HCT116 (cell line): ENCODE measurements at regions not wholly inside any gene's neighbourhood (a gene's known extent, or its start where the extent isn't known, plus 50 kb on each side); places are given as distances from the start of the nearest gene placed in this dataset.

ENCODE experiments used
- ATAC-seq: fragments of 200-7000 bp; cut with Tn5 transposase; 2 replicates; pipeline ENCODE4 v1.9.1; 2020; ENCODE audit warnings: mild to moderate bottlenecking, moderate library complexity
- BruUV-seq: library from RNA; stranded (reverse); fragments of 400-500 nt; replicated peaks from 2 replicates; lab custom pipeline; 2021; lab: Mats Ljungman, UMichigan
- CTCF ChIA-PET: fragments of 300-600 bp; sonication (Branson Sonifier 250); formaldehyde crosslinking; loops from one replicate; lab custom pipeline; 2021; ENCODE audit warnings: antibody characterized with exemption; lab: Charles Lee
- POLR2A ChIA-PET: fragments of 300-600, 350-600 bp; sonication (Branson Sonifier 250); formaldehyde crosslinking; loops from one replicate; lab custom pipeline; 2021; ENCODE audit warnings: antibody characterized with exemption; lab: Charles Lee
- RAD21 ChIA-PET, 2 experiments: fragments of 300-600 bp; sonication (Branson Sonifier 250); formaldehyde crosslinking; loops; one replicate each; lab custom pipeline; 2023; ENCODE audit warnings: low total read pairs in 2 of 2; ENCODE audit not compliant: uncharacterized antibody in 2 of 2, unreplicated experiment in 2 of 2, low non-redundant PET in 1 of 2; lab: Charles Lee
- DNase-seq: peaks from one replicate; pipeline ENCODE4 v3.0.0-alpha.2; 2010; ENCODE audit warnings: low read depth, low spot score
- H2AFZ ChIP-seq: fragments of 200-600 bp; shearing (Covaris generic), sonication (generic); 2 replicates; pipeline ENCODE4 v1.6.1; 2017; ENCODE audit warnings: low read depth, mixed run types, mixed read lengths, antibody characterized with exemption, low read length; ENCODE audit not compliant: poor library complexity, severe bottlenecking
- H3K27ac ChIP-seq: 2 replicates; pipeline ENCODE4 v1.5.1; 2012; ENCODE audit warnings: low read depth, low read length
- H3K27me3 ChIP-seq: fragments of 200-600 bp; sonication (generic); 2 replicates; pipeline ENCODE4 v1.6.1; 2016; ENCODE audit warnings: mixed run types, low read length, mixed read lengths; ENCODE audit not compliant: insufficient read depth
- H3K36me3 ChIP-seq, 2 experiments: fragments of 200-500 bp in 1 of 2; fragments of 200-600 bp in 1 of 2; sonication (Bioruptor generic) in 1 of 2; sonication (generic) in 1 of 2; 2 replicates each; pipeline versions ENCODE4 v1.5.1 to v1.6.1; 2014 to 2016; ENCODE audit warnings: low read length in 2 of 2, inconsistent platforms in 1 of 2, mixed read lengths in 1 of 2, mixed run types in 1 of 2; ENCODE audit not compliant: insufficient read depth in 2 of 2, control insufficient read depth in 1 of 2
- H3K4me1 ChIP-seq, 2 experiments: fragments of 200-600 bp in 1 of 2; sonication (generic) in 1 of 2; 2 replicates each; pipeline versions ENCODE4 v1.5.1 to v1.6.1; 2012 to 2017; ENCODE audit warnings: low read length in 2 of 2, inconsistent platforms in 1 of 2, mild to moderate bottlenecking in 1 of 2, mixed read lengths in 1 of 2, mixed run types in 1 of 2, moderate library complexity in 1 of 2; ENCODE audit not compliant: insufficient read depth in 2 of 2, control insufficient read depth in 1 of 2
- H3K4me2 ChIP-seq: fragments of 200-600 bp; sonication (generic); 2 replicates; pipeline ENCODE4 v1.6.1; 2017; ENCODE audit warnings: mixed run types, low read length, mixed read lengths
- H3K4me3 ChIP-seq, 2 experiments: fragments of 200-600 bp in 1 of 2; sonication (generic) in 1 of 2; replicated peaks in 1 of 2; 2 replicates each; pipeline ENCODE4 v1.5.1; 2011 to 2016; ENCODE audit warnings: low read length in 2 of 2, control low read depth in 1 of 2, low read depth in 1 of 2, mild to moderate bottlenecking in 1 of 2, mixed read lengths in 1 of 2, mixed run types in 1 of 2
- H3K79me2 ChIP-seq: fragments of 200-600 bp; sonication (generic); 2 replicates; pipeline ENCODE4 v1.6.1; 2017; ENCODE audit warnings: mild to moderate bottlenecking, mixed run types, low read length, moderate library complexity, mixed read lengths; ENCODE audit not compliant: insufficient read depth
- H3K9ac ChIP-seq: fragments of 200-600 bp; sonication (generic); 2 replicates; pipeline ENCODE4 v1.6.1; 2016; ENCODE audit warnings: low read length, mixed read lengths
- H3K9me2 ChIP-seq: fragments of 200-600 bp; sonication (generic), shearing (Covaris generic); 2 replicates; pipeline ENCODE4 v1.6.1; 2017; ENCODE audit warnings: mixed run types, mild to moderate bottlenecking, moderate library complexity; ENCODE audit not compliant: insufficient read depth
- H3K9me3 ChIP-seq, 2 experiments: fragments of 200-500 bp in 1 of 2; fragments of 200-600 bp in 1 of 2; sonication (Bioruptor generic) in 1 of 2; sonication (generic) in 1 of 2; 2 replicates each; pipeline ENCODE4 v1.6.1; 2014 to 2017; ENCODE audit warnings: low read length in 2 of 2, mixed read lengths in 2 of 2, inconsistent platforms in 1 of 2, low read depth in 1 of 2, mild to moderate bottlenecking in 1 of 2, mixed run types in 1 of 2, moderate library complexity in 1 of 2; ENCODE audit not compliant: control insufficient read depth in 1 of 2, insufficient read depth in 1 of 2
- H4K20me1 ChIP-seq: fragments of 200-600 bp; sonication (generic), shearing (Covaris generic); 2 replicates; pipeline ENCODE4 v1.6.1; 2017; ENCODE audit warnings: mixed run types, mild to moderate bottlenecking, moderate library complexity; ENCODE audit not compliant: insufficient read depth
- JUND ChIP-seq: IDR thresholded peaks from 2 replicates; pipeline ENCODE4 v1.6.1; 2012
- REST ChIP-seq: IDR thresholded peaks from 2 replicates; pipeline ENCODE4 v1.6.1; 2012; ENCODE audit warnings: low read depth
- TCF7L2 ChIP-seq: IDR thresholded peaks from 2 replicates; pipeline ENCODE4 v1.7.0; 2011; ENCODE audit warnings: borderline replicate concordance, inconsistent platforms; ENCODE audit not compliant: insufficient read depth, insufficient read length; ENCODE audit errors: extremely low read depth
- YY1 ChIP-seq: IDR thresholded peaks from 2 replicates; pipeline ENCODE4 v1.6.1; 2011; ENCODE audit warnings: low read length, low read depth, moderate library complexity, mild to moderate bottlenecking; ENCODE audit not compliant: insufficient replicate concordance; ENCODE audit errors: extremely low read depth
- intact Hi-C: fragments of 100-400 bp; cut with micrococcal nuclease; formaldehyde crosslinking; loops from 2 replicates; pipeline ENCODE4 v1.10.0; 2022

GRCh38 chr3:72335458-72336095 lies 512.7 kb downstream of the SHQ1 start (continued):
- TF ChIP-seq REST (no peak), JUND (no peak), YY1 (no peak)

- Histone ChIP-seq H3K27ac (no peak overlapping the region), H3K4me2 (no peak overlapping the region), H3K9ac (no peak overlapping the region), H3K9me3 (peaks cover 0 to 8% of the 10 kb centered on the region in 2 experiments; a peak in 1 of 4 replicates), H3K4me3 (no peak overlapping the region), H3K36me3 (no peaks in the 10 kb centered on the region), H3K9me2 (no peaks in the 10 kb centered on the region), H3K27me3 (no peaks in the 10 kb centered on the region), H3K79me2 (no peaks in the 10 kb centered on the region), H4K20me1 (no peaks in the 10 kb centered on the region), H3K4me1 (peaks cover 11 to 25% of the 10 kb centered on the region in 2 experiments; a peak in 3 of 4 replicates), H2AFZ (no peak overlapping the region)
- ATAC-seq (no peak), DNase-seq (no peak)
- RAD21 ChIA-PET: no interaction called here
- CTCF ChIA-PET: no interaction called here
- no TSS peak for BruUV-seq
- TF ChIP-seq YY1: no peak
- TF ChIP-seq REST: no peak
- no peak for TF ChIP-seq TCF7L2
- intact Hi-C loops: no loop called here
- POLR2A ChIA-PET: no interaction called here
Measured at GRCh38 chr3:72334681-72335457, 513.4 kb downstream of the SHQ1 start.
